Fibroblast of lung (primary cell): ENCODE measurements at regions not wholly inside any gene's neighbourhood (a gene's known extent, or its start where the extent isn't known, plus 50 kb on each side); places are given as distances from the start of the nearest gene placed in this dataset.
A peak's percentile ranks its signal among the peaks of the same experiment; 100 is the strongest.

Experiments
- DNase-seq, 2 donors: peaks; one replicate each; pipeline versions ENCODE4 v3.0.0 to v3.0.0-alpha.2; 2010; ENCODE audit warnings: low read depth in 2 of 2
- H2AFZ ChIP-seq: 2 replicates; pipeline ENCODE4 v1.5.1; 2012; ENCODE audit warnings: low read length, control low read depth, inconsistent platforms
- H3K27ac ChIP-seq: 2 replicates; pipeline ENCODE4 v1.5.1; 2011; ENCODE audit warnings: low read length, control low read depth; ENCODE audit not compliant: insufficient read depth
- H3K27me3 ChIP-seq: 2 replicates; pipeline ENCODE4 v1.5.1; 2011; ENCODE audit warnings: mild to moderate bottlenecking, low read length; ENCODE audit not compliant: control insufficient read depth, insufficient read depth
- H3K36me3 ChIP-seq: 2 replicates; pipeline ENCODE4 v1.5.1; 2011; ENCODE audit warnings: low read length; ENCODE audit not compliant: control insufficient read depth, insufficient read depth
- H3K4me1 ChIP-seq: 2 replicates; pipeline ENCODE4 v1.5.1; 2011; ENCODE audit warnings: low read length; ENCODE audit not compliant: control insufficient read depth, insufficient read depth; ENCODE audit errors: extremely low read depth
- H3K4me2 ChIP-seq: 2 replicates; pipeline ENCODE4 v1.5.1; 2011; ENCODE audit warnings: low read length, control low read depth; ENCODE audit not compliant: insufficient read depth; ENCODE audit errors: extremely low read depth
- H3K4me3 ChIP-seq, 4 experiments: fragments of 200-600 bp in 1 of 4; sonication (generic) in 1 of 4; replicated peaks in 1 of 4; 2 replicates each; pipeline ENCODE4 v1.5.1; 2011 to 2016; ENCODE audit warnings: low read length in 4 of 4, low read depth in 3 of 4, mild to moderate bottlenecking in 3 of 4, control low read depth in 2 of 4, inconsistent platforms in 1 of 4, mixed read lengths in 1 of 4; ENCODE audit not compliant: insufficient read depth in 1 of 4; ENCODE audit errors: control extremely low read depth in 1 of 4
- H3K79me2 ChIP-seq: 2 replicates; pipeline ENCODE4 v1.5.1; 2012; ENCODE audit warnings: mild to moderate bottlenecking, low read length, inconsistent platforms; ENCODE audit not compliant: control insufficient read depth, insufficient read depth
- H3K9ac ChIP-seq: 2 replicates; pipeline ENCODE4 v1.5.1; 2011; ENCODE audit warnings: mild to moderate bottlenecking, low read length, control low read depth; ENCODE audit not compliant: insufficient read depth
- H3K9me3 ChIP-seq: 2 replicates; pipeline ENCODE4 v1.5.1; 2012; ENCODE audit warnings: low read depth, low read length; ENCODE audit not compliant: control insufficient read depth, insufficient read depth
- H4K20me1 ChIP-seq: 2 replicates; pipeline ENCODE4 v1.5.1; 2011; ENCODE audit warnings: low read length; ENCODE audit not compliant: control insufficient read depth, insufficient read depth; ENCODE audit errors: extremely low read depth
- CTCF ChIP-seq, 2 donors: IDR thresholded peaks in 1 of 2; conservative IDR thresholded peaks in 1 of 2; 1 replicate in 1 of 2; 2 replicates in 1 of 2; pipeline ENCODE4 v1.5.1; 2011 to 2012; ENCODE audit warnings: low read length in 2 of 2, control low read depth in 1 of 2, inconsistent platforms in 1 of 2, low read depth in 1 of 2, mild to moderate bottlenecking in 1 of 2
- EZH2 ChIP-seq: IDR thresholded peaks from 2 replicates; pipeline ENCODE4 v1.5.1; 2012; ENCODE audit warnings: low read length, control low read depth, mild to moderate bottlenecking; ENCODE audit errors: missing control alignments

GRCh38 chr4:181559637-181560036, 683.6 kb upstream of the TENM3 start:
- no peak overlapping the region for H2AFZ ChIP-seq
- H3K27me3 ChIP-seq = no peaks in the 10 kb centered on the region
- TF ChIP-seq EZH2 (no peak), CTCF (conservative IDR thresholded peaks at IDR 0.05 in 1 of 2, IDR thresholded peaks at IDR 0.05 in 1 of 2; ENCODE audit: low read depth in 1 of 2, low read length in 2 of 2) (no peak)
- no peak overlapping the region for H3K9ac ChIP-seq
- no peak overlapping the region for H3K27ac ChIP-seq
- H3K4me3 ChIP-seq = no peak overlapping the region
- H3K79me2 ChIP-seq = no peaks in the 10 kb centered on the region
- H3K9me3 ChIP-seq = no peaks in the 10 kb centered on the region
- no peaks in the 10 kb centered on the region for H4K20me1 ChIP-seq
- H3K4me2 ChIP-seq = no peak overlapping the region
- H3K36me3 ChIP-seq = no peaks in the 10 kb centered on the region
- H3K4me1 ChIP-seq = no peaks in the 10 kb centered on the region
- peak in 1 of 2 donors; percentile 7 for DNase-seq

GRCh38 chr4:181562399-181562798, 680.8 kb upstream of the TENM3 start:
- no peak overlapping the region for H3K4me2 ChIP-seq
- H3K27ac ChIP-seq = no peak overlapping the region
- H3K79me2 ChIP-seq = no peaks in the 10 kb centered on the region
- H3K4me3 ChIP-seq = no peak overlapping the region
- no peaks in the 10 kb centered on the region for H3K36me3 ChIP-seq
- H3K27me3 ChIP-seq = no peaks in the 10 kb centered on the region
- H3K9me3 ChIP-seq = no peaks in the 10 kb centered on the region
- no peak overlapping the region for H2AFZ ChIP-seq
- no peak for TF ChIP-seq CTCF (conservative IDR thresholded peaks at IDR 0.05 in 1 of 2, IDR thresholded peaks at IDR 0.05 in 1 of 2; ENCODE audit: low read depth in 1 of 2, low read length in 2 of 2)
- no peak for TF ChIP-seq EZH2
- H3K4me1 ChIP-seq = no peaks in the 10 kb centered on the region
- DNase-seq = no peak
- H4K20me1 ChIP-seq = no peaks in the 10 kb centered on the region
- H3K9ac ChIP-seq = no peak overlapping the region

GRCh38 chr4:181564625-181565024, 678.6 kb upstream of the TENM3 start:
- Histone ChIP-seq H2AFZ (no peak overlapping the region), H3K27ac (no peak overlapping the region)
- peak in 1 of 2 donors; percentile 77 for DNase-seq

More at GRCh38 chr4:181564625-181565024, 678.6 kb upstream of the TENM3 start:
- no peaks in the 10 kb centered on the region for H3K27me3 ChIP-seq
- no peak overlapping the region for H3K9ac ChIP-seq
- no peak overlapping the region for H3K4me2 ChIP-seq
- no peaks in the 10 kb centered on the region for H3K9me3 ChIP-seq
- H4K20me1 ChIP-seq = no peaks in the 10 kb centered on the region
- TF ChIP-seq CTCF (conservative IDR thresholded peaks at IDR 0.05 in 1 of 2, IDR thresholded peaks at IDR 0.05 in 1 of 2; ENCODE audit: low read depth in 1 of 2, low read length in 2 of 2) = no peak
- TF ChIP-seq EZH2 = no peak
- H3K4me3 ChIP-seq = no peak overlapping the region
- no peaks in the 10 kb centered on the region for H3K79me2 ChIP-seq
- H3K4me1 ChIP-seq = no peaks in the 10 kb centered on the region
- no peaks in the 10 kb centered on the region for H3K36me3 ChIP-seq
